ENCODE measurements at regions not wholly inside any gene's neighbourhood (a gene's known extent, or its start where the extent isn't known, plus 50 kb on each side); places are given as distances from the start of the nearest gene placed in this dataset.

DNA sequence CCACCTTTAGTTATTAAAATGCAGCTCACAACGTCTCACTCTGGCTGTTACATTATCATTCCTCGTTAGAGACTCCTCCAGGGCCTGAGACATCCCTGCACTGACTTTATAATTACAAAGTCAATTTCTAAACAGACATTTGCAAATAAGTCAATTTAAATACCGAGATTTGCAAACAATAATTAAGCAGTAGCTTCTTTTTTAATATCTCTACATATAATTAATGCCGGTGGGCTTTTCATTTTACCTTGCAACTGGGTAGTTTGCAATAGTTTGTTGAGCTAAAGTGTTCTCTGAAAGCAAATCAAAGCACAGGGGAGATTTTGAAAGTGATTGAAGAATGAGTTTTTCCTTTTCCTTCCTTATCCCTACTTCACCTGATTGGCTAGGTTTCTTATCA is 154.4 kb downstream of the TLR4 start:
- TF ChIP-seq, protein P1, sequence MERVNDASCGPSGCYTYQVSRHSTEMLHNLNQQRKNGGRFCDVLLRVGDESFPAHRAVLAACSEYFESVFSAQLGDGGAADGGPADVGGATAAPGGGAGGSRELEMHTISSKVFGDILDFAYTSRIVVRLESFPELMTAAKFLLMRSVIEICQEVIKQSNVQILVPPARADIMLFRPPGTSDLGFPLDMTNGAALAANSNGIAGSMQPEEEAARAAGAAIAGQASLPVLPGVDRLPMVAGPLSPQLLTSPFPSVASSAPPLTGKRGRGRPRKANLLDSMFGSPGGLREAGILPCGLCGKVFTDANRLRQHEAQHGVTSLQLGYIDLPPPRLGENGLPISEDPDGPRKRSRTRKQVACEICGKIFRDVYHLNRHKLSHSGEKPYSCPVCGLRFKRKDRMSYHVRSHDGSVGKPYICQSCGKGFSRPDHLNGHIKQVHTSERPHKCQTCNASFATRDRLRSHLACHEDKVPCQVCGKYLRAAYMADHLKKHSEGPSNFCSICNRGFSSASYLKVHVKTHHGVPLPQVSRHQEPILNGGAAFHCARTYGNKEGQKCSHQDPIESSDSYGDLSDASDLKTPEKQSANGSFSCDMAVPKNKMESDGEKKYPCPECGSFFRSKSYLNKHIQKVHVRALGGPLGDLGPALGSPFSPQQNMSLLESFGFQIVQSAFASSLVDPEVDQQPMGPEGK (CRISPR knock-in tag; IDR thresholded peaks at IDR 0.05; ENCODE audit: borderline replicate concordance): no peak
- TF ChIP-seq, protein P2, sequence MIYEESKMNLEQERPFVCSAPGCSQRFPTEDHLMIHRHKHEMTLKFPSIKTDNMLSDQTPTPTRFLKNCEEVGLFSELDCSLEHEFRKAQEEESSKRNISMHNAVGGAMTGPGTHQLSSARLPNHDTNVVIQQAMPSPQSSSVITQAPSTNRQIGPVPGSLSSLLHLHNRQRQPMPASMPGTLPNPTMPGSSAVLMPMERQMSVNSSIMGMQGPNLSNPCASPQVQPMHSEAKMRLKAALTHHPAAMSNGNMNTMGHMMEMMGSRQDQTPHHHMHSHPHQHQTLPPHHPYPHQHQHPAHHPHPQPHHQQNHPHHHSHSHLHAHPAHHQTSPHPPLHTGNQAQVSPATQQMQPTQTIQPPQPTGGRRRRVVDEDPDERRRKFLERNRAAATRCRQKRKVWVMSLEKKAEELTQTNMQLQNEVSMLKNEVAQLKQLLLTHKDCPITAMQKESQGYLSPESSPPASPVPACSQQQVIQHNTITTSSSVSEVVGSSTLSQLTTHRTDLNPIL (CRISPR knock-in tag; IDR thresholded peaks at IDR 0.05; ENCODE audit: low read depth): no peak
- no peak for TF ChIP-seq ZFP30 (CRISPR knock-in tag; IDR thresholded peaks at IDR 0.05)
